ENCODE measurements at regions not wholly inside any gene's neighbourhood (a gene's known extent, or its start where the extent isn't known, plus 50 kb on each side); places are given as distances from the start of the nearest gene placed in this dataset.

- Histone ChIP-seq H3K4me1 (ENCODE audit: control insufficient read depth in 2 of 3, insufficient read depth in 2 of 3, low read depth in 1 of 3, low read length in 3 of 3) (no peaks in the 10 kb centered on the region), H3K27me3 (ENCODE audit: control insufficient read depth, insufficient read depth, low read length) (no peaks in the 10 kb centered on the region), H3K9ac (ENCODE audit: low read length in 3 of 3) (no peak overlapping the region), H3K36me3 (ENCODE audit: control insufficient read depth in 2 of 3, insufficient read depth in 3 of 3, low read length in 3 of 3) (no peaks in the 10 kb centered on the region), H3K4me3 (ENCODE audit: low read length in 3 of 3) (no peak overlapping the region), H3K9me3 (ENCODE audit: control insufficient read depth in 2 of 3, insufficient read depth in 1 of 3, low read length in 3 of 3) (peaks cover 0 to 10% (median 0%) of the 10 kb centered on the region in 3 donors), H3K27ac (ENCODE audit: low read depth in 2 of 2, low read length in 2 of 2) (no peak overlapping the region)
- TF ChIP-seq CTCF (IDR thresholded peaks at IDR 0.05; ENCODE audit: borderline replicate concordance, extremely low read depth, insufficient read depth), result no peak
- DNase-seq (no peak), FAIRE-seq (no peak)
- intact Hi-C loops (cut with DNase I), result no loop called here
Measured at GRCh38 chr4:25474690-25475089, 97.6 kb downstream of the ANAPC4 start.

- H3K27me3 ChIP-seq (ENCODE audit: control insufficient read depth, insufficient read depth, low read length), result no peaks in the 10 kb centered on the region
- no peak for FAIRE-seq
Measured at GRCh38 chr4:25477221-25477620, 100.2 kb downstream of the ANAPC4 start.

GRCh38 chr4:25481648-25482047 is 104.6 kb downstream of the ANAPC4 start:
- Histone ChIP-seq H3K4me3 (ENCODE audit: low read length in 3 of 3) (no peak overlapping the region), H3K36me3 (ENCODE audit: control insufficient read depth in 2 of 3, insufficient read depth in 3 of 3, low read length in 3 of 3) (no peaks in the 10 kb centered on the region), H3K27ac (ENCODE audit: low read depth in 2 of 2, low read length in 2 of 2) (no peak overlapping the region), H3K9ac (ENCODE audit: low read length in 3 of 3) (no peak overlapping the region), H3K9me3 (ENCODE audit: control insufficient read depth in 2 of 3, insufficient read depth in 1 of 3, low read length in 3 of 3) (peaks cover 0 to 5% (median 0%) of the 10 kb centered on the region in 3 donors), H3K4me1 (ENCODE audit: control insufficient read depth in 2 of 3, insufficient read depth in 2 of 3, low read depth in 1 of 3, low read length in 3 of 3) (no peaks in the 10 kb centered on the region), H3K27me3 (ENCODE audit: control insufficient read depth, insufficient read depth, low read length) (no peaks in the 10 kb centered on the region)
- DNase-seq (no peak), FAIRE-seq (no peak)
- no peak for TF ChIP-seq CTCF (IDR thresholded peaks at IDR 0.05; ENCODE audit: borderline replicate concordance, extremely low read depth, insufficient read depth)
- intact Hi-C loops (cut with DNase I), result no loop called here

More at GRCh38 chr4:25477221-25477620, 100.2 kb downstream of the ANAPC4 start:
- no peak for TF ChIP-seq CTCF (IDR thresholded peaks at IDR 0.05; ENCODE audit: borderline replicate concordance, extremely low read depth, insufficient read depth)
- Histone ChIP-seq H3K27ac (ENCODE audit: low read depth in 2 of 2, low read length in 2 of 2) (no peak overlapping the region), H3K4me1 (ENCODE audit: control insufficient read depth in 2 of 3, insufficient read depth in 2 of 3, low read depth in 1 of 3, low read length in 3 of 3) (no peaks in the 10 kb centered on the region), H3K36me3 (ENCODE audit: control insufficient read depth in 2 of 3, insufficient read depth in 3 of 3, low read length in 3 of 3) (no peaks in the 10 kb centered on the region), H3K9ac (ENCODE audit: low read length in 3 of 3) (no peak overlapping the region), H3K4me3 (ENCODE audit: low read length in 3 of 3) (no peak overlapping the region), H3K9me3 (ENCODE audit: control insufficient read depth in 2 of 3, insufficient read depth in 1 of 3, low read length in 3 of 3) (peaks cover 0 to 5% (median 0%) of the 10 kb centered on the region in 3 donors)
- DNase-seq, result no peak
- intact Hi-C loops (cut with DNase I), result no loop called here

GRCh38 chr4:25484243-25484721 is 107.2 kb downstream of the ANAPC4 start:
- Histone ChIP-seq H3K27me3 (ENCODE audit: control insufficient read depth, insufficient read depth, low read length) (no peaks in the 10 kb centered on the region), H3K36me3 (ENCODE audit: control insufficient read depth in 2 of 3, insufficient read depth in 3 of 3, low read length in 3 of 3) (no peaks in the 10 kb centered on the region), H3K9me3 (ENCODE audit: control insufficient read depth in 2 of 3, insufficient read depth in 1 of 3, low read length in 3 of 3) (peaks cover 0 to 6% (median 3%) of the 10 kb centered on the region in 3 donors), H3K27ac (ENCODE audit: low read depth in 2 of 2, low read length in 2 of 2) (no peak overlapping the region), H3K9ac (ENCODE audit: low read length in 3 of 3) (no peak overlapping the region), H3K4me1 (ENCODE audit: control insufficient read depth in 2 of 3, insufficient read depth in 2 of 3, low read depth in 1 of 3, low read length in 3 of 3) (no peaks in the 10 kb centered on the region), H3K4me3 (ENCODE audit: low read length in 3 of 3) (no peak overlapping the region)
- FAIRE-seq (no peak), DNase-seq (peak in 1 of 5 donors; percentile 29)
- TF ChIP-seq CTCF (IDR thresholded peaks at IDR 0.05; ENCODE audit: borderline replicate concordance, extremely low read depth, insufficient read depth), result no peak
- intact Hi-C loops (cut with DNase I), result no loop called here
